Testis (tissue), 2 donors: ENCODE measurements at regions not wholly inside any gene's neighbourhood (a gene's known extent, or its start where the extent isn't known, plus 50 kb on each side); places are given as distances from the start of the nearest gene placed in this dataset.

ENCODE experiments used
- POLR2A ChIP-seq: fragments of 450-650 bp; IDR thresholded peaks from one replicate; pipeline ENCODE4 v1.6.1; 2017; ENCODE audit warnings: antibody characterized with exemption, mild to moderate bottlenecking, moderate library complexity
- TF ChIP-seq, protein P1 (sequence below), 3 experiments: fragments of 450-650 bp in 2 of 3; fragments of 200-600 bp in 1 of 3; sonication (generic) in 1 of 3; IDR thresholded peaks; one replicate each; pipeline ENCODE4 v1.5.1; 2016 to 2019; ENCODE audit warnings: antibody characterized with exemption in 3 of 3, mild to moderate bottlenecking in 2 of 3, moderate library complexity in 1 of 3

- TF ChIP-seq, protein P1, sequence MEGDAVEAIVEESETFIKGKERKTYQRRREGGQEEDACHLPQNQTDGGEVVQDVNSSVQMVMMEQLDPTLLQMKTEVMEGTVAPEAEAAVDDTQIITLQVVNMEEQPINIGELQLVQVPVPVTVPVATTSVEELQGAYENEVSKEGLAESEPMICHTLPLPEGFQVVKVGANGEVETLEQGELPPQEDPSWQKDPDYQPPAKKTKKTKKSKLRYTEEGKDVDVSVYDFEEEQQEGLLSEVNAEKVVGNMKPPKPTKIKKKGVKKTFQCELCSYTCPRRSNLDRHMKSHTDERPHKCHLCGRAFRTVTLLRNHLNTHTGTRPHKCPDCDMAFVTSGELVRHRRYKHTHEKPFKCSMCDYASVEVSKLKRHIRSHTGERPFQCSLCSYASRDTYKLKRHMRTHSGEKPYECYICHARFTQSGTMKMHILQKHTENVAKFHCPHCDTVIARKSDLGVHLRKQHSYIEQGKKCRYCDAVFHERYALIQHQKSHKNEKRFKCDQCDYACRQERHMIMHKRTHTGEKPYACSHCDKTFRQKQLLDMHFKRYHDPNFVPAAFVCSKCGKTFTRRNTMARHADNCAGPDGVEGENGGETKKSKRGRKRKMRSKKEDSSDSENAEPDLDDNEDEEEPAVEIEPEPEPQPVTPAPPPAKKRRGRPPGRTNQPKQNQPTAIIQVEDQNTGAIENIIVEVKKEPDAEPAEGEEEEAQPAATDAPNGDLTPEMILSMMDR (IDR thresholded peaks at IDR 0.05) = no peak
- no peak for TF ChIP-seq POLR2A
These were observed 838.6 kb downstream of the BCL11B start for GRCh38 chr14:98433436-98433835.
